SK-N-MC (cell line): ENCODE measurements at regions not wholly inside any gene's neighbourhood (a gene's known extent, or its start where the extent isn't known, plus 50 kb on each side); places are given as distances from the start of the nearest gene placed in this dataset.

ENCODE experiments used
- EZH2 ChIP-seq: fragments of 200-600 bp; sonication (generic); IDR thresholded peaks from one replicate; pipeline ENCODE4 v1.6.1; 2017; ENCODE audit warnings: antibody characterized with exemption
- FOXP2 ChIP-seq: optimal IDR thresholded peaks from 2 replicates; pipeline ENCODE3; 2011; ENCODE audit warnings: mild to moderate bottlenecking, moderate library complexity; ENCODE audit not compliant: insufficient read depth; ENCODE audit errors: extremely low read length, control extremely low read depth
- POLR2AphosphoS5 ChIP-seq: IDR thresholded peaks from 2 replicates; pipeline ENCODE4 v1.6.1; 2012; ENCODE audit warnings: mild to moderate bottlenecking, low read depth, low read length, borderline replicate concordance

DNA sequence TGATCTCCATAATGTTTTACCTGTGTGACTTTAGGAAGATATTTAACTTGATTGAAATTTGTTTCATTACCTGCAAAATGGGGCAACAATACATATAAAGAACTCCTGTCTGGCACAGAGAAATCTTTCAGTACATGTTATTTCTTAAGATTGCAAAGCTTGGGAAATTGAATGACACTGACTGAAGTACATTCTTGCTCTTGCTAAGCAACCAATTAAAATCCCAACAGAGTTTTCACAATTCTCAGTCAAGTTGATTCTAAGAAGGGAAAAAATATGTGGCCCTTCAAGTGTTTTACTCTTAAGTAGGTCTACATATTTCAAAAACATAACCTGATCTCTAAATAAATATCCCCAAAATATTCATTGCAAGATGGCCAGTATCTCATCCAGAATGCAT lies 2187.0 kb upstream of the ACO1 start:
- TF ChIP-seq POLR2AphosphoS5: no peak
- no peak for TF ChIP-seq EZH2
- no peak for TF ChIP-seq FOXP2
